Suprapubic skin (tissue), 4 donors: ENCODE measurements at regions not wholly inside any gene's neighbourhood (a gene's known extent, or its start where the extent isn't known, plus 50 kb on each side); places are given as distances from the start of the nearest gene placed in this dataset.

ENCODE experiments used
- DNase-seq, 2 donors: peaks; one replicate each; pipeline ENCODE4 v3.0.0-alpha.2; 2019; ENCODE audit warnings: low spot score in 2 of 2
- H3K27ac ChIP-seq: fragments of 200-600 bp; sonication (generic); one replicate; pipeline ENCODE4 v1.5.1; 2019
- H3K27me3 ChIP-seq: fragments of 200-600 bp; sonication (generic); one replicate; pipeline ENCODE4 v1.5.1; 2019
- H3K36me3 ChIP-seq: fragments of 200-600 bp; sonication (generic); one replicate; pipeline ENCODE4 v1.5.1; 2019
- H3K4me1 ChIP-seq: fragments of 200-600 bp; sonication (generic); one replicate; pipeline ENCODE4 v1.5.1; 2019
- H3K4me3 ChIP-seq: fragments of 200-600 bp; sonication (generic); one replicate; pipeline ENCODE4 v1.5.1; 2019; ENCODE audit warnings: mild to moderate bottlenecking
- H3K9me3 ChIP-seq: fragments of 200-600 bp; sonication (generic); one replicate; pipeline ENCODE4 v1.5.1; 2019
- EP300 ChIP-seq: sonication (generic); formaldehyde crosslinking; IDR thresholded peaks from one replicate; pipeline ENCODE4 v1.6.1; 2017; ENCODE audit warnings: antibody characterized with exemption
- POLR2A ChIP-seq, 2 donors: fragments of 450-650 bp; IDR thresholded peaks; one replicate each; pipeline ENCODE4 v1.6.1; 2017; ENCODE audit warnings: antibody characterized with exemption in 2 of 2, mild to moderate bottlenecking in 2 of 2, moderate library complexity in 2 of 2
- POLR2AphosphoS5 ChIP-seq, 3 donors: sonication (generic); formaldehyde crosslinking; IDR thresholded peaks; one replicate each; pipeline ENCODE4 v1.6.1; 2017; ENCODE audit warnings: antibody characterized with exemption in 3 of 3
- WGBS: methylation state at CpG from one replicate; pipeline ENCODE4 v1.1.5; 2018; 5-methylcytosine and 5-hydroxymethylcytosine counted together
- TF ChIP-seq, protein P1 (sequence below), 2 donors: fragments of 200-600 bp in 1 of 2; fragments of 450-650 bp in 1 of 2; sonication (generic) in 1 of 2; IDR thresholded peaks; one replicate each; pipeline ENCODE4 v1.5.1; 2016 to 2019; ENCODE audit warnings: antibody characterized with exemption in 2 of 2, mild to moderate bottlenecking in 1 of 2, moderate library complexity in 1 of 2

DNA sequence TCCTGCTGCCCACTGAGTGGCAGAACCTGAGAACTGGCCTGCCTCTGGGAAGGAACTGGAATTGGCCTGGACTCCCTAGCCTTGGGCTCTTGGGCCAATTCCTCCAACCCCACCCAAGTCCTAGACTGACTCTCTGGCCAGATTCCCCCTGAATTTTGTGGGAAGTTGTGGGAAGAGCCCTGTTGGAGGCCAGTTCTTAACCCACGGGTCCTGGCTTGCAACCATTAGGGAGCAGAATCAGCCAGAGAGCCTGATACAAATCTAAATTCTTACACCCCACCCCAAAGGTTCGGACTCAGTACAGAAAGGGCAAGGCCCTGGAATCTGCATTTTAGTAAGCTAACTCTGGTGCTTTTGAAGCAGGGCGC, 125.3 kb upstream of the SLC25A48 start:
- H3K9me3 ChIP-seq, result no peaks in the 10 kb centered on the region
- H3K27ac ChIP-seq, result peak overlapping the region; percentile 16
- DNase-seq, result peak; percentile 36 to 76
- peaks cover 64% of the 10 kb centered on the region for H3K4me1 ChIP-seq
- H3K27me3 ChIP-seq, result no peaks in the 10 kb centered on the region
- no peak overlapping the region for H3K4me3 ChIP-seq
- no peak for TF ChIP-seq EP300
- TF ChIP-seq POLR2A (IDR thresholded peaks at IDR 0.05), result no peak
- TF ChIP-seq, protein P1, sequence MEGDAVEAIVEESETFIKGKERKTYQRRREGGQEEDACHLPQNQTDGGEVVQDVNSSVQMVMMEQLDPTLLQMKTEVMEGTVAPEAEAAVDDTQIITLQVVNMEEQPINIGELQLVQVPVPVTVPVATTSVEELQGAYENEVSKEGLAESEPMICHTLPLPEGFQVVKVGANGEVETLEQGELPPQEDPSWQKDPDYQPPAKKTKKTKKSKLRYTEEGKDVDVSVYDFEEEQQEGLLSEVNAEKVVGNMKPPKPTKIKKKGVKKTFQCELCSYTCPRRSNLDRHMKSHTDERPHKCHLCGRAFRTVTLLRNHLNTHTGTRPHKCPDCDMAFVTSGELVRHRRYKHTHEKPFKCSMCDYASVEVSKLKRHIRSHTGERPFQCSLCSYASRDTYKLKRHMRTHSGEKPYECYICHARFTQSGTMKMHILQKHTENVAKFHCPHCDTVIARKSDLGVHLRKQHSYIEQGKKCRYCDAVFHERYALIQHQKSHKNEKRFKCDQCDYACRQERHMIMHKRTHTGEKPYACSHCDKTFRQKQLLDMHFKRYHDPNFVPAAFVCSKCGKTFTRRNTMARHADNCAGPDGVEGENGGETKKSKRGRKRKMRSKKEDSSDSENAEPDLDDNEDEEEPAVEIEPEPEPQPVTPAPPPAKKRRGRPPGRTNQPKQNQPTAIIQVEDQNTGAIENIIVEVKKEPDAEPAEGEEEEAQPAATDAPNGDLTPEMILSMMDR (IDR thresholded peaks at IDR 0.05), result no peak
- no peak for TF ChIP-seq POLR2AphosphoS5 (IDR thresholded peaks at IDR 0.05)
- H3K36me3 ChIP-seq, result no peaks in the 10 kb centered on the region
- 44% methylated on average over 3 of the region's 3 CpGs for WGBS

DNA sequence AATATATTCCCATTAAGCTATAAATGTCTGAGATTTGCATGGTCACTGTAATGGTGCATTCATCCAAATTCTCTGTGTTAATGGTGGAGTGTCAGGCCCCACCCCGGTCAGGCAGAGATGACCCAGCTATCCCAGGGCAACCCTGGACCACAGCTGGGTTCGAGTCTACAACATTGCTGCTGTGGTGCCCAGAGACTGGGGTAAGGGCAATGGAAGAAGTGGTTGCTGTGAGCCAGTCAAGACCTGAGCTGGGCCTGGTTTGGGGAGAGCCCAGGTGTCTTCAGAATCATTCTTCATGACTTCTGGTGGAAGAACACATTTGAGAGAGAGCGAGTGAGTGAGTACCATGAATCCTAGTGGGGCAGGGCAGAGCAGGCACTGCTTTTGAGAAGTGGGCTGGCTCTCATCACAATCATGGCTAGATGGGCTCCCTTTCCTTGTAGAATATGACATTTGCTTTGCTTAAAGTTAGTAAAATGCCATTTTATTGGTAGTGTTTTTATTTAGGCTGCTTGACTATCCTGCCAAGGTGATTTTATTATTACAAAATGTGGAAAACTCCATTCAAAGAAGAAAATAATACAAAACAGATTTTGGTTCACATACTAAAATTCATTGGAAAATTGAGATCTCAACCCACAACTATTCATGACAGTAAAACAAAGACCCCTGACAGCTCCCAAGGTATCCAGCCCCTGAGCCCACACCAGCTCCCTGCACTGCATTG, 125.8 kb upstream of the SLC25A48 start:
- WGBS, result 86% methylated on average over 3 of the region's 3 CpGs
- H3K4me3 ChIP-seq, result no peak overlapping the region
- TF ChIP-seq EP300, result no peak
- TF ChIP-seq POLR2A (IDR thresholded peaks at IDR 0.05), result no peak
- no peak for TF ChIP-seq POLR2AphosphoS5 (IDR thresholded peaks at IDR 0.05)
- TF ChIP-seq, protein P1 (IDR thresholded peaks at IDR 0.05), result no peak
- no peaks in the 10 kb centered on the region for H3K27me3 ChIP-seq
- H3K4me1 ChIP-seq, result peaks cover 70% of the 10 kb centered on the region
- peak in 1 of 2 donors; percentile 59 for DNase-seq
- H3K27ac ChIP-seq, result no peak overlapping the region
- no peaks in the 10 kb centered on the region for H3K36me3 ChIP-seq
- H3K9me3 ChIP-seq, result no peaks in the 10 kb centered on the region

DNA sequence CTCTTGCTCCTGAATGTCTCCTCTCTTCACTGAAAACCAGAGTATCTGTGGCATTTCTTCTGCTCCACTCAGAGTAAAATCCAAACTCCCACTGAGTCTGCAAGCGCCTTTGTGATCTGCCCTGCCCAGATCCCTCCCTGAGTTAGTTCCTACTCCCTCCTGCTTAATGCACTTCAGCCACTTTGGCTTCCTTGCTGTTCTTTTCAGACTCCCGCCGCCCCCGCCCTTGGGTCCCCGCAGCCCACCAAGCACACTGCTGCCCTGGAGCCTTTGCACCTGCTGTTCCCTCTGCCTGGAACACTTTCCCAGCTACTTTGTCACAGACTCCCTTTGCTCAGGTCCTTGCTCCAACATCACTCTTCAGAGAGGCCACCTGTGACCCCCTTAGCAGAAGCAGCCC, 127.2 kb upstream of the SLC25A48 start:
- no peak overlapping the region for H3K4me3 ChIP-seq
- H3K27me3 ChIP-seq, result no peaks in the 10 kb centered on the region
- H3K36me3 ChIP-seq, result no peaks in the 10 kb centered on the region
- 85% methylated on average over 5 of the region's 5 CpGs for WGBS
- peaks cover 78% of the 10 kb centered on the region for H3K4me1 ChIP-seq
- H3K27ac ChIP-seq, result no peak overlapping the region
- TF ChIP-seq POLR2AphosphoS5 (IDR thresholded peaks at IDR 0.05) (no peak), POLR2A (IDR thresholded peaks at IDR 0.05) (no peak), EP300 (no peak)
- TF ChIP-seq, protein P1 (IDR thresholded peaks at IDR 0.05), result no peak
- H3K9me3 ChIP-seq, result no peaks in the 10 kb centered on the region
- DNase-seq, result peak in 1 of 2 donors; percentile 65

DNA sequence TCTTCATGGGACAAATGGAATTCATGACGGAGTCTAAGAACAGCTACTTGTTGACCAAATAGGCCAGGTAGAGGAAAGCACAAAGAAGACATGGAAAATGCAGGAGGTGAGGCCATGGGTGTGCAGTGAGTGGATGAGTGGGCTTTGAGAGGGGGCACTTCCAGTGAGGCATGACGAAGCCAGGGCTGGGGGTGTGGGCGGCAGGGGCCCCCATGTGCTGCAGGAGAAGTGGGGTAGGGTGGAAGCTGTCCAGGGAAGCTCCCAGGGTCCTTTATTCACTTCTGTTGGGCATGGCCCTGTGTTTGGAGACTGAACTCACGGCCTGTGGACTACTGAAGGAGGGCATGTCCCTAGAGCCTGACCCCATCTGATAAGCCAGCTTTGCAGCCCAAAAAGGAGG, 127.6 kb upstream of the SLC25A48 start:
- WGBS, result 92% methylated on average over 4 of the region's 4 CpGs
- TF ChIP-seq, protein P1 (IDR thresholded peaks at IDR 0.05), result no peak
- TF ChIP-seq POLR2A (IDR thresholded peaks at IDR 0.05) (no peak), POLR2AphosphoS5 (IDR thresholded peaks at IDR 0.05) (no peak), EP300 (no peak)
- Histone ChIP-seq H3K27me3 (no peaks in the 10 kb centered on the region), H3K9me3 (no peaks in the 10 kb centered on the region), H3K27ac (no peak overlapping the region), H3K4me3 (no peak overlapping the region), H3K36me3 (no peaks in the 10 kb centered on the region), H3K4me1 (peaks cover 78% of the 10 kb centered on the region)
- peak in 1 of 2 donors; percentile 47 for DNase-seq

DNA sequence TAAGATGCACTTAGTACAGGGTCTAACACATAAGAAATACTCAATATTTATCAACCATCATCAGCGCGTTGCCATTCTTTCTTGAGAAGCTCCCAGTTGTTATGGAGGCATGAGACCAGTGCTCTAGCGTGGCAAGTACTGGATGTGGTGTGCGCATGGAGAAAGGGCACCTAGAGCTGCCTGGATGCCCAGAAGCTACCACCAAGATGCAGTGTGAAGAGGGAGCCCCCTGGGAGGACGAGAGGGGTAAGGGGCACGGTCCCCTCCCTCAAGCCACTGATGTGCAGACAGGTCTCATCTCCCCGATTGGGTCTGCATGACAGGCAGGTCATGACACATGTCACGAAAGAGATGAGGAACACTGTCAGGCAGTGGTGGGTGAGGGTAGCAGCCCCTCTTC, 127.7 kb upstream of the CXCL14 start:
- WGBS, result 96% methylated on average over 7 of the region's 8 CpGs
- Histone ChIP-seq H3K27me3 (no peaks in the 10 kb centered on the region), H3K4me1 (peaks cover 74% of the 10 kb centered on the region), H3K36me3 (no peaks in the 10 kb centered on the region), H3K9me3 (no peaks in the 10 kb centered on the region), H3K4me3 (no peak overlapping the region), H3K27ac (peak overlapping the region; percentile 55)
- peak in 1 of 2 donors; percentile 55 for DNase-seq
- TF ChIP-seq EP300, result no peak
- no peak for TF ChIP-seq POLR2A (IDR thresholded peaks at IDR 0.05)
- TF ChIP-seq POLR2AphosphoS5 (IDR thresholded peaks at IDR 0.05), result no peak
- TF ChIP-seq, protein P1 (IDR thresholded peaks at IDR 0.05), result no peak
